ENCODE measurements at regions not wholly inside any gene's neighbourhood (a gene's known extent, or its start where the extent isn't known, plus 50 kb on each side); places are given as distances from the start of the nearest gene placed in this dataset.

GRCh38 chr13:109875746-109876145 lies 89.4 kb upstream of the IRS2 start:
- DNase-seq (ENCODE audit: low read depth), result no peak
- H3K4me3 ChIP-seq (replicated peaks; ENCODE audit: low read depth, low read length), result no peak overlapping the region
- TF ChIP-seq CTCF (IDR thresholded peaks at IDR 0.05; ENCODE audit: low read length, missing control alignments), result no peak

GRCh38 chr13:109874484-109875454 lies 88.4 kb upstream of the IRS2 start:
- TF ChIP-seq CTCF (IDR thresholded peaks at IDR 0.05; ENCODE audit: low read length, missing control alignments), result no peak
- peak; percentile 65 for DNase-seq (ENCODE audit: low read depth)
- H3K4me3 ChIP-seq (replicated peaks; ENCODE audit: low read depth, low read length), result no peak overlapping the region

DNA sequence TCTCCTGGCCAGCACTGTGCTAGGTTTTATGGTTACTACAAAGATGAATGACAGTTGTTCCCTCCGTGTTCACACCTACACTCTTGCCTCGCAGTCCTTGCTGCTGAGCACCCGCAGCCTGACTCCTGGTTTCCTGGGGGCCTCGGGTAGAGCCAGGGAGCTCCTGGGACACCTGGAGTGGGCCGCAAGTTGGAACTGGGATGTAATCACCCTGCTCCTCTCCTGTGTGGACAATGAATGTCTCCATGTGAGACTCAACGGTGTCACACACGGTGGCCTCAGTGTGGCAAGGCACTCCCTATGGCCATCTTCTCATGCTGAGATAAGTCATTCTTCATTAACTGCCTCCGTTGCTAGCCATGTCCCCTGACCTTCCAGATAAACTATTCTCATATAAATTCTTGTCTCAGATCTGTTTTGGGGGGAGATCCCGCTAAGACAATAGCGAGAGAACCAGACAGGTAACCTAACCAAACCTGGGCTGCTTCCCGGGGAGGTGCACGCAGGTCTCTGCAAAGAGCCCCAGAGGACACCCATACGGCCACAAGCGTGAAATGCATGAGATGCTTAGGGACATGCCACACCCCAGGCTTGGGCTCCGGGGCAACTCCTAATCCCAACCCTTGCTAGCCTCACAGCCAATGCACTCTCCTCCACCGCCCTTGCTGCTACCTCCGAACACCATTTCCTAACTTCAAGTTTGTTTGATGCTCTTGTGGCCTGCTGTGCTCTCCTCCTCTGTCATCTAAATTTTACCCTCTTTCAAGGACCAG lies 87.2 kb upstream of the IRS2 start:
- no peak for TF ChIP-seq CTCF (IDR thresholded peaks at IDR 0.05; ENCODE audit: low read length, missing control alignments)
- H3K4me3 ChIP-seq (replicated peaks; ENCODE audit: low read depth, low read length), result no peak overlapping the region

GRCh38 chr13:109872864-109873263 lies 86.5 kb upstream of the IRS2 start:
- no peak for DNase-seq (ENCODE audit: low read depth)
- no peak overlapping the region for H3K4me3 ChIP-seq (replicated peaks; ENCODE audit: low read depth, low read length)
- no peak for TF ChIP-seq CTCF (IDR thresholded peaks at IDR 0.05; ENCODE audit: low read length, missing control alignments)

More for the DNA sequence above, 87.2 kb upstream of the IRS2 start:
- DNase-seq (ENCODE audit: low read depth), result no peak

DNA sequence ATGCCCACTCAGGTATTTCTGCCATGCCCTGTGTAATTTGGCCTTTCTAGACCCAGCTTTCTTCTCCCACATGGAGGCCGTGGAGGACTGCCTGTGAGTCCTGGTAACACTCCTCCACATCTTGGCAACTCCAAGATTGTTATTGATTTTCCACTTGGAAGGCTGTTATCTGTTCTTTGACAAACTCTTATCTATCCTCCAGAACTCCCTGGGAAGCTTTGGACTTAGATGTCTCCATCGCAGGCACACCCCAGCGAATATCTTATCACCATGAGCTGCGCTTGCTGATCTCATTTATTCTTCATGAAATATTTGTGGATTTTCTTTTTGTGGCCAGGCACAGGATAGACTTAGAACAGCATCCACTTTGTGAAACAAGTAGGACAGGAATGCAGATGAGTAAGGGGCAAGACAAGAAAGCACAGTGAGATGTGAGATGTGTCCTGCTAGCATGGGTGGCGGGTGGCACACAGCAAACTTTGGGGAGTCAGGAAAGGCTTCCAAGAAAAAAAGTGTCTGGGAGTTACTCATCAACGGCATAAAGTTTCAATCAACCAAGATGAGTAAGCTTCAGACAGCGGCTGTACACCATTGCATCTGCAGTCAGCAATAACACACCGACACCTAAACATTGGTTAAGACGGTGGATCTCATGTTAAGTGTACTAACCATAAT lies 84.5 kb upstream of the IRS2 start:
- no peak for TF ChIP-seq CTCF (IDR thresholded peaks at IDR 0.05; ENCODE audit: low read length, missing control alignments)
- peak; percentile 13 for DNase-seq (ENCODE audit: low read depth)

DNA sequence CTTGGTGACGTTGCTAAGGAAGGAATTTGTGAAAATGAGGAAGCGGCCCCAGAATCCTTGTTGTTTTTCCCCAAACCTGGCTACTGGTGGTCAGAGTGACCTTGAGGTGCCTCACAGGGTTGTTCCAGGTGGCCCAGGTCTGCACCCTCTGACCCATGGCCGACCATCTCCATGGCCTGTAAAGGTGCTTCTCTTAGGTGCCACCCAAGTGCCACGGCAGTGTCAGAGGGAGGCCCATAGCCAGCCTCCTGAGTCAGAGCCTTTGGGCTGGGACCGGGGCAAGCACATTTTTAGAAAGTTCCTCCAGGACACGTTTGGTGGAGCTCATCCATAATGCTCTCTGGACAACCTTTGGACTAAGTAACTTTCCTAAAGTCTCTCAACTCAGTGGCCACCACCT lies 83.9 kb upstream of the IRS2 start:
- peak overlapping the region; percentile 43 for H3K4me3 ChIP-seq (replicated peaks; ENCODE audit: low read depth, low read length)
- no peak for TF ChIP-seq CTCF (IDR thresholded peaks at IDR 0.05; ENCODE audit: low read length, missing control alignments)
- no peak for DNase-seq (ENCODE audit: low read depth)

More for the DNA sequence above, 84.5 kb upstream of the IRS2 start:
- no peak overlapping the region for H3K4me3 ChIP-seq (replicated peaks; ENCODE audit: low read depth, low read length)
